H1 (cell line): ENCODE measurements at regions not wholly inside any gene's neighbourhood (a gene's known extent, or its start where the extent isn't known, plus 50 kb on each side); places are given as distances from the start of the nearest gene placed in this dataset.
A peak's percentile ranks its signal among the peaks of the same experiment; 100 is the strongest.

Experiments used
- ASH2L ChIP-seq: fragments of 200-600, 300-600 bp; sonication (generic); IDR thresholded peaks from one replicate; pipeline ENCODE4 v1.7.1; 2017; ENCODE audit warnings: low read length
- ATF2 ChIP-seq: IDR thresholded peaks from 2 replicates; pipeline ENCODE4 v1.6.1; 2012; ENCODE audit warnings: low read length, inconsistent platforms
- E2F6 ChIP-seq: IDR thresholded peaks from 2 replicates; pipeline ENCODE4 v1.6.1; 2012; ENCODE audit warnings: inconsistent platforms
- EZH2 ChIP-seq: fragments of 200-600 bp; sonication (generic); IDR thresholded peaks from 2 replicates; pipeline ENCODE4 v1.7.1; 2012; ENCODE audit warnings: low read depth, mild to moderate bottlenecking, moderate library complexity, low read length, inconsistent platforms; ENCODE audit not compliant: severe bottlenecking
- NANOG ChIP-seq: IDR thresholded peaks from 2 replicates; pipeline ENCODE4 v1.6.1; 2011; ENCODE audit warnings: low read length, low read depth, mild to moderate bottlenecking, inconsistent platforms; ENCODE audit not compliant: insufficient read depth, poor library complexity, severe bottlenecking
- TF ChIP-seq, protein P1 (sequence below): fragments of 300-600 bp; sonication (generic); IDR thresholded peaks from 2 replicates; pipeline ENCODE4 v1.7.1; 2012; ENCODE audit warnings: low read length, moderate library complexity, mild to moderate bottlenecking, inconsistent platforms; ENCODE audit not compliant: insufficient replicate concordance

DNA sequence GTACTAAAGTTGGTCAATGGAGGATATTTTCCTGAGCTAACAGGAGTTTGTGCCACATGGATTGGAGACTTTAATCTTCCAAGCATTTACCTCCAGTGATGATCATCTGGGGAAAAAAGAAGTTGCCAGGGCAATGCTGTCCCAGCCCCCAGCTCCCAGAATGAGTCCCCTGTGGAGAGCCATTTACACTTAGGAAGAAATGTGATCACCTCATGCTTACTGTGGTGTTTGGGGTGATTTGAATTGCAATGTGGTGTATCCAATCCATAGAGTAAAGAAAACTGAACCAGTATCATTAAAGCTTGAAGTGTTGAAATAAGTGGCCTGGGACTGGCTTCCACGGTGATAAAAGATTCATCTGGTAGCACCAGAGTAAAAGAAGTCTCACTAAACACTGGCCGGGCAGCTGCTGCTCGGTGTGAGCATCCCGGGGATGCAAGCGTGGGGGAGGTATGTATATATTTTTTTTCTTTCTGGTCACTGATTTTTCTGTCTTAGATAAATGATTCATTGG, 117.2 kb upstream of the NTM start (continued):
- TF ChIP-seq, protein P1, sequence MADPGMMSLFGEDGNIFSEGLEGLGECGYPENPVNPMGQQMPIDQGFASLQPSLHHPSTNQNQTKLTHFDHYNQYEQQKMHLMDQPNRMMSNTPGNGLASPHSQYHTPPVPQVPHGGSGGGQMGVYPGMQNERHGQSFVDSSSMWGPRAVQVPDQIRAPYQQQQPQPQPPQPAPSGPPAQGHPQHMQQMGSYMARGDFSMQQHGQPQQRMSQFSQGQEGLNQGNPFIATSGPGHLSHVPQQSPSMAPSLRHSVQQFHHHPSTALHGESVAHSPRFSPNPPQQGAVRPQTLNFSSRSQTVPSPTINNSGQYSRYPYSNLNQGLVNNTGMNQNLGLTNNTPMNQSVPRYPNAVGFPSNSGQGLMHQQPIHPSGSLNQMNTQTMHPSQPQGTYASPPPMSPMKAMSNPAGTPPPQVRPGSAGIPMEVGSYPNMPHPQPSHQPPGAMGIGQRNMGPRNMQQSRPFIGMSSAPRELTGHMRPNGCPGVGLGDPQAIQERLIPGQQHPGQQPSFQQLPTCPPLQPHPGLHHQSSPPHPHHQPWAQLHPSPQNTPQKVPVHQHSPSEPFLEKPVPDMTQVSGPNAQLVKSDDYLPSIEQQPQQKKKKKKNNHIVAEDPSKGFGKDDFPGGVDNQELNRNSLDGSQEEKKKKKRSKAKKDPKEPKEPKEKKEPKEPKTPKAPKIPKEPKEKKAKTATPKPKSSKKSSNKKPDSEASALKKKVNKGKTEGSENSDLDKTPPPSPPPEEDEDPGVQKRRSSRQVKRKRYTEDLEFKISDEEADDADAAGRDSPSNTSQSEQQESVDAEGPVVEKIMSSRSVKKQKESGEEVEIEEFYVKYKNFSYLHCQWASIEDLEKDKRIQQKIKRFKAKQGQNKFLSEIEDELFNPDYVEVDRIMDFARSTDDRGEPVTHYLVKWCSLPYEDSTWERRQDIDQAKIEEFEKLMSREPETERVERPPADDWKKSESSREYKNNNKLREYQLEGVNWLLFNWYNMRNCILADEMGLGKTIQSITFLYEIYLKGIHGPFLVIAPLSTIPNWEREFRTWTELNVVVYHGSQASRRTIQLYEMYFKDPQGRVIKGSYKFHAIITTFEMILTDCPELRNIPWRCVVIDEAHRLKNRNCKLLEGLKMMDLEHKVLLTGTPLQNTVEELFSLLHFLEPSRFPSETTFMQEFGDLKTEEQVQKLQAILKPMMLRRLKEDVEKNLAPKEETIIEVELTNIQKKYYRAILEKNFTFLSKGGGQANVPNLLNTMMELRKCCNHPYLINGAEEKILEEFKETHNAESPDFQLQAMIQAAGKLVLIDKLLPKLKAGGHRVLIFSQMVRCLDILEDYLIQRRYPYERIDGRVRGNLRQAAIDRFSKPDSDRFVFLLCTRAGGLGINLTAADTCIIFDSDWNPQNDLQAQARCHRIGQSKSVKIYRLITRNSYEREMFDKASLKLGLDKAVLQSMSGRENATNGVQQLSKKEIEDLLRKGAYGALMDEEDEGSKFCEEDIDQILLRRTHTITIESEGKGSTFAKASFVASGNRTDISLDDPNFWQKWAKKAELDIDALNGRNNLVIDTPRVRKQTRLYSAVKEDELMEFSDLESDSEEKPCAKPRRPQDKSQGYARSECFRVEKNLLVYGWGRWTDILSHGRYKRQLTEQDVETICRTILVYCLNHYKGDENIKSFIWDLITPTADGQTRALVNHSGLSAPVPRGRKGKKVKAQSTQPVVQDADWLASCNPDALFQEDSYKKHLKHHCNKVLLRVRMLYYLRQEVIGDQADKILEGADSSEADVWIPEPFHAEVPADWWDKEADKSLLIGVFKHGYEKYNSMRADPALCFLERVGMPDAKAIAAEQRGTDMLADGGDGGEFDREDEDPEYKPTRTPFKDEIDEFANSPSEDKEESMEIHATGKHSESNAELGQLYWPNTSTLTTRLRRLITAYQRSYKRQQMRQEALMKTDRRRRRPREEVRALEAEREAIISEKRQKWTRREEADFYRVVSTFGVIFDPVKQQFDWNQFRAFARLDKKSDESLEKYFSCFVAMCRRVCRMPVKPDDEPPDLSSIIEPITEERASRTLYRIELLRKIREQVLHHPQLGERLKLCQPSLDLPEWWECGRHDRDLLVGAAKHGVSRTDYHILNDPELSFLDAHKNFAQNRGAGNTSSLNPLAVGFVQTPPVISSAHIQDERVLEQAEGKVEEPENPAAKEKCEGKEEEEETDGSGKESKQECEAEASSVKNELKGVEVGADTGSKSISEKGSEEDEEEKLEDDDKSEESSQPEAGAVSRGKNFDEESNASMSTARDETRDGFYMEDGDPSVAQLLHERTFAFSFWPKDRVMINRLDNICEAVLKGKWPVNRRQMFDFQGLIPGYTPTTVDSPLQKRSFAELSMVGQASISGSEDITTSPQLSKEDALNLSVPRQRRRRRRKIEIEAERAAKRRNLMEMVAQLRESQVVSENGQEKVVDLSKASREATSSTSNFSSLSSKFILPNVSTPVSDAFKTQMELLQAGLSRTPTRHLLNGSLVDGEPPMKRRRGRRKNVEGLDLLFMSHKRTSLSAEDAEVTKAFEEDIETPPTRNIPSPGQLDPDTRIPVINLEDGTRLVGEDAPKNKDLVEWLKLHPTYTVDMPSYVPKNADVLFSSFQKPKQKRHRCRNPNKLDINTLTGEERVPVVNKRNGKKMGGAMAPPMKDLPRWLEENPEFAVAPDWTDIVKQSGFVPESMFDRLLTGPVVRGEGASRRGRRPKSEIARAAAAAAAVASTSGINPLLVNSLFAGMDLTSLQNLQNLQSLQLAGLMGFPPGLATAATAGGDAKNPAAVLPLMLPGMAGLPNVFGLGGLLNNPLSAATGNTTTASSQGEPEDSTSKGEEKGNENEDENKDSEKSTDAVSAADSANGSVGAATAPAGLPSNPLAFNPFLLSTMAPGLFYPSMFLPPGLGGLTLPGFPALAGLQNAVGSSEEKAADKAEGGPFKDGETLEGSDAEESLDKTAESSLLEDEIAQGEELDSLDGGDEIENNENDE = peak; percentile 79
- TF ChIP-seq ATF2 = peak; percentile 37; the same call in 1 of the 2 replicates
- TF ChIP-seq E2F6 = 0 out of 2 replicates have a peak, but pooled peaks have one; percentile 52
- peak; percentile 56 for TF ChIP-seq ASH2L
- peak; percentile 89 for TF ChIP-seq NANOG
- TF ChIP-seq EZH2 = no peak
